ENCODE measurements at regions not wholly inside any gene's neighbourhood (a gene's known extent, or its start where the extent isn't known, plus 50 kb on each side); places are given as distances from the start of the nearest gene placed in this dataset.

DNA sequence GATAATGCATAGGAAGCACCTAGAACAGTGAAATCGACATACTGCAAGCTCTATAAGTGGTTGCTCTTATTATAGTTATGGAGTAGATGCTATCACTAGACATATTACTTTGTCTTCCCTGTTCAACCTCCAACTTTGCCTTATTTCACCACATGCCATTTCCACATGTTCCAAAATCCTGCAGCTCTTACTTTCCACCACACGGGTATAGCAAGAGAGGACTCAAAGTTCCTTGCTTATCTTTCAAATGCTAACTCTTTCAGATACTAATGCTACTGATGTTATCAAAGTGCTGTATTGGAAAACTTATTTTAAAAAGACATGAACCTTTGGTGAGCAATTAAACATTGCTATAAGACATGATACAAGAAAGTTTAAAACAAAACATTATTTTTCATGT lies 1130.1 kb downstream of the HACE1 start:
- Histone ChIP-seq H3K4me1 (ENCODE audit: low read depth) (no peaks in the 10 kb centered on the region), H3K4me3 (no peak overlapping the region), H3K9me3 (no peaks in the 10 kb centered on the region), H3K36me3 (ENCODE audit: low read depth) (no peaks in the 10 kb centered on the region)
- TF ChIP-seq, protein P1, sequence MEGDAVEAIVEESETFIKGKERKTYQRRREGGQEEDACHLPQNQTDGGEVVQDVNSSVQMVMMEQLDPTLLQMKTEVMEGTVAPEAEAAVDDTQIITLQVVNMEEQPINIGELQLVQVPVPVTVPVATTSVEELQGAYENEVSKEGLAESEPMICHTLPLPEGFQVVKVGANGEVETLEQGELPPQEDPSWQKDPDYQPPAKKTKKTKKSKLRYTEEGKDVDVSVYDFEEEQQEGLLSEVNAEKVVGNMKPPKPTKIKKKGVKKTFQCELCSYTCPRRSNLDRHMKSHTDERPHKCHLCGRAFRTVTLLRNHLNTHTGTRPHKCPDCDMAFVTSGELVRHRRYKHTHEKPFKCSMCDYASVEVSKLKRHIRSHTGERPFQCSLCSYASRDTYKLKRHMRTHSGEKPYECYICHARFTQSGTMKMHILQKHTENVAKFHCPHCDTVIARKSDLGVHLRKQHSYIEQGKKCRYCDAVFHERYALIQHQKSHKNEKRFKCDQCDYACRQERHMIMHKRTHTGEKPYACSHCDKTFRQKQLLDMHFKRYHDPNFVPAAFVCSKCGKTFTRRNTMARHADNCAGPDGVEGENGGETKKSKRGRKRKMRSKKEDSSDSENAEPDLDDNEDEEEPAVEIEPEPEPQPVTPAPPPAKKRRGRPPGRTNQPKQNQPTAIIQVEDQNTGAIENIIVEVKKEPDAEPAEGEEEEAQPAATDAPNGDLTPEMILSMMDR (IDR thresholded peaks at IDR 0.05): no peak
- intact Hi-C loops (cut with DNase I, micrococcal nuclease): no loop called here
- ATAC-seq (no peak), DNase-seq (no peak)

DNA sequence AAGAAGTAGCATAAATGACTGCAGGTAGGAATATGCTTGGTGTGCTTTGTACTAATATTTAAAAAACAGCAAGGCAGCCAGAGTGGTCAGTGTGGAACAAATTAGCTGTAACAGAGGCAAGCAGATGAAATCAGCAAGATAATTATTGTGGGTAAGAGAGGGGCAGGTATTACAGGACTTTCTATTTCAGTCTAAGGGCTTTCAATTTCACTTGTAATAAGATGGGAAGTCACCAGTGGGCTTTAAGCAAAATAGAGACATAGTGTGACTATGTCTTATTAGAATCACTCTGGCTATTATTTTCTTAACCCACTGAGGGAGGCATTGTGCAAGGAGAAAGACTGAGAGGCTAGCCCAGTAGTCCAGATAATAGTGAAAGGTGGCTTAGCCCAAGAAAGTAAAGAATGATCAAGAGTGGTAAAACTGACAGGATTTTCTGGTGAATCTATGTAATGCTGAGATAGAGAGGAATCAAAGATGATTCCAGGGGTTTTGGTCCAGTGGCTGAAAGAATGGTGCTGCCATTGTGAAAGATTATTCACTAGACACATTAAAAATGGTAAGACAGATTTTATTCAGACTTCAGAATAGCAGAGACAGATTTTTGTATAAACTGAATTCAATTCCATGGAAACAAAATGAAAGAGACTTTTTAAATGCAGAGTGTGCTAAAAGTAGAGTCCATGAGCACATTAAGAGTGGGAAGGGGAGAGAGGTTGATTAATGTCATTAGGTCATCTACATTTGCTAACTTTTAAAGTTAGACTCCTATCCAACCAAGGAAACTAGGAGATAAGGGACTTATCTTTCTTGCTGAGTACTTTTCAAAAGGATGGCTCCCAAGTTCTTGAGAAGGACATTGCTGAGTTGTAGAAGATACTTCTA lies 1136.0 kb downstream of the HACE1 start:
- no peak for ATAC-seq
- Histone ChIP-seq H3K4me3 (no peak overlapping the region), H3K9me3 (no peaks in the 10 kb centered on the region), H3K4me1 (ENCODE audit: low read depth) (no peaks in the 10 kb centered on the region), H3K36me3 (ENCODE audit: low read depth) (no peaks in the 10 kb centered on the region)
- intact Hi-C loops (cut with DNase I, micrococcal nuclease): no loop called here
- no peak for DNase-seq
- TF ChIP-seq, protein P1 (IDR thresholded peaks at IDR 0.05): no peak

- DNase-seq (no peak), ATAC-seq (no peak)
- intact Hi-C loops (cut with DNase I, micrococcal nuclease): no loop called here
- Histone ChIP-seq H3K36me3 (ENCODE audit: low read depth) (no peaks in the 10 kb centered on the region), H3K9me3 (no peaks in the 10 kb centered on the region), H3K4me1 (ENCODE audit: low read depth) (no peaks in the 10 kb centered on the region), H3K4me3 (no peak overlapping the region)
- TF ChIP-seq, protein P1 (IDR thresholded peaks at IDR 0.05): no peak
These were observed 1137.0 kb downstream of the HACE1 start for GRCh38 chr6:103722683-103723082.

DNA sequence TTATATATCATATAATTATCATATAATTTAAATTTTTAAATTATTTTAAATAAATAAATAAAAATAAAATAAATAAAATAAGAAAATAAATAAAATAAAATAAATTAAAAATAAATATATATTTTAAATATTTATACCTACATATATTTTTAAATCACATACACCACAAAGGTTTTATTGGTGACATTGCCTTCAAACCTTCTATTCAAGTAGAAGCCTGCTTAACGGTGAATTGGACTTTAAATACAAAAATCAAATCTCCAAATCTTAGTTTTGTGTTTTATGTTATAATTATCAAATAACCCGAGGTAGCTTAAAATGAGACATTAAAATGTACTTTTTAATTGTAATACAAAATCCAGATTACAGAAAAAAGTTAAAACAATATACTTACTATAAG lies 1137.8 kb downstream of the HACE1 start:
- no peaks in the 10 kb centered on the region for H3K36me3 ChIP-seq (ENCODE audit: low read depth)
- no peak overlapping the region for H3K4me3 ChIP-seq
- H3K4me1 ChIP-seq (ENCODE audit: low read depth): no peaks in the 10 kb centered on the region
- TF ChIP-seq, protein P1 (IDR thresholded peaks at IDR 0.05): no peak
- ATAC-seq (no peak), DNase-seq (no peak)
- intact Hi-C loops (cut with DNase I, micrococcal nuclease): no loop called here
- H3K9me3 ChIP-seq: no peaks in the 10 kb centered on the region

DNA sequence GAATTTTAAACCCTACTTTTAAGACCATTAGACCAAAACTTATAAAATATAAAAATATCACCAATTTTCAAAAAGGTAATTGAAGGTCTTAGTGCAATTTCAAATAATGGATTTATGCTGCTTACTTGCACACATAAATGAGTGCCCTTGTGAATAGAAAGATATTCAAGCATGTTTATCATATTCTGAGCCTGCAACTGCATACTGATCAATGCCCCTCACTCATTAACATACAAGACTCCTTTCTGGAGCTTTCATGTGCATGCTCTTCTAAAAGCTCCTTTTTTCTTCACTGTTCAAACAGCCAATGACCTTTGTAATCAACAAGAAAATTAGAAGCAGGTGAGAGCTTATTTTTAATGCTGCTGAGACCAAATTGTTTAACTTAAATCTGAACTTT lies 1139.3 kb downstream of the HACE1 start:
- no peak overlapping the region for H3K4me3 ChIP-seq
- no peaks in the 10 kb centered on the region for H3K4me1 ChIP-seq (ENCODE audit: low read depth)
- DNase-seq (no peak), ATAC-seq (no peak)
- H3K36me3 ChIP-seq (ENCODE audit: low read depth): no peaks in the 10 kb centered on the region
- intact Hi-C loops (cut with DNase I, micrococcal nuclease): no loop called here
- H3K9me3 ChIP-seq: no peaks in the 10 kb centered on the region
- TF ChIP-seq, protein P1 (IDR thresholded peaks at IDR 0.05): no peak

All from mucosa of descending colon (tissue), 3 donors.